BE2C (cell line): ENCODE measurements at regions not wholly inside any gene's neighbourhood (a gene's known extent, or its start where the extent isn't known, plus 50 kb on each side); places are given as distances from the start of the nearest gene placed in this dataset.
"Not testable (repeated sequence)": the region's sequence is repeated elsewhere in the genome, so short reads cannot be mapped to it uniquely, and the experiment has no call there.

ENCODE experiments used
- DNase-seq: peaks from one replicate; pipeline ENCODE4 v3.0.0-alpha.2; 2020
- H3K27me3 ChIP-seq: fragments of 250-450 bp; sonication (Bioruptor Pico); 2 replicates; pipeline ENCODE4 v1.5.1; 2020; ENCODE audit warnings: mild to moderate bottlenecking
- H3K36me3 ChIP-seq: fragments of 250-450 bp; sonication (Bioruptor Pico); 2 replicates; pipeline ENCODE4 v1.5.1; 2020; ENCODE audit warnings: mild to moderate bottlenecking
- H3K4me1 ChIP-seq: fragments of 250-450 bp; sonication (Bioruptor Pico); 2 replicates; pipeline ENCODE4 v1.5.1; 2020
- H3K4me3 ChIP-seq: 2 replicates; pipeline ENCODE4 v1.5.1; 2011; ENCODE audit warnings: low read depth, low read length
- H3K9me3 ChIP-seq: fragments of 250-450 bp; sonication (Bioruptor Pico); 2 replicates; pipeline ENCODE4 v1.5.1; 2020
- TF ChIP-seq, protein P1 (sequence below): IDR thresholded peaks from 2 replicates; pipeline ENCODE4 v1.5.1; 2012; ENCODE audit warnings: mild to moderate bottlenecking, low read depth, low read length

DNA sequence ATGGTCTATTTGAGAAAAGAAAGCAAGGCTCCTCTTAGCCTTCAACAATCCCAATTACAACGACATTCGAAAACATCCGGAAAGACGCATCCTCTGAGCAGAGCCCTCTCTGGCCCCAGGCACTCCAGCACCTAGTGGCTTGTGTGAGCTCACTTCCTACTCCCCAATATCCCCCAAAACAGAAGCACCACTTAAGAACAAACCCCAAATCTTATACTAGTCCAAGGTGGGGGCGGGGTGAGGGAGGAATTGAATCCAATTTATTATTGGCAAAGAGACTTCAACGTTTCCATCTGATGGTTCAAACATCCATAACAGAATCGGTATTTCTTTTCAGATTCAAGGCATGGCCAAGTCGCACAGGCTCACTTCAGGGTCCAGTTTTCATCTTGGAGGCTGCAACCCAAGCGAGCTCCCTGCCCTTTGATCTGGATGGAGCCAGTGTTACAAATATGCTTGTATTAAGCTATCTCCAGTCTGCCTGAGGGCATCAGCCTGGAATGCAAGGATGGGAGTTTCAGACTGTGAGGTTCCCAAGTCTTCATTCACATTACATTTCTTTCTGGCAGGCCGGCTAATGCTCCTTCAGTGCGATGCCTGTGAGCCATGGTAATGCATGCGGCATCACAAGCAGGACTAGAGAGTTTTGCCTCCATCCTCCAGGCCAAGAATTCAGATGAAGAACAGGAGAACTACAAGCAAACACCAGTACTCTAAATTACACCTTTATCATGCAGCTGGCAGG is 132.5 kb upstream of the FOXN3 start:
- TF ChIP-seq, protein P1, sequence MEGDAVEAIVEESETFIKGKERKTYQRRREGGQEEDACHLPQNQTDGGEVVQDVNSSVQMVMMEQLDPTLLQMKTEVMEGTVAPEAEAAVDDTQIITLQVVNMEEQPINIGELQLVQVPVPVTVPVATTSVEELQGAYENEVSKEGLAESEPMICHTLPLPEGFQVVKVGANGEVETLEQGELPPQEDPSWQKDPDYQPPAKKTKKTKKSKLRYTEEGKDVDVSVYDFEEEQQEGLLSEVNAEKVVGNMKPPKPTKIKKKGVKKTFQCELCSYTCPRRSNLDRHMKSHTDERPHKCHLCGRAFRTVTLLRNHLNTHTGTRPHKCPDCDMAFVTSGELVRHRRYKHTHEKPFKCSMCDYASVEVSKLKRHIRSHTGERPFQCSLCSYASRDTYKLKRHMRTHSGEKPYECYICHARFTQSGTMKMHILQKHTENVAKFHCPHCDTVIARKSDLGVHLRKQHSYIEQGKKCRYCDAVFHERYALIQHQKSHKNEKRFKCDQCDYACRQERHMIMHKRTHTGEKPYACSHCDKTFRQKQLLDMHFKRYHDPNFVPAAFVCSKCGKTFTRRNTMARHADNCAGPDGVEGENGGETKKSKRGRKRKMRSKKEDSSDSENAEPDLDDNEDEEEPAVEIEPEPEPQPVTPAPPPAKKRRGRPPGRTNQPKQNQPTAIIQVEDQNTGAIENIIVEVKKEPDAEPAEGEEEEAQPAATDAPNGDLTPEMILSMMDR: no peak
- DNase-seq: no peak
- no peaks in the 10 kb centered on the region for H3K36me3 ChIP-seq
- no peaks in the 10 kb centered on the region for H3K9me3 ChIP-seq
- no peaks in the 10 kb centered on the region for H3K27me3 ChIP-seq
- peaks cover 6% of the 10 kb centered on the region; the same call in 1 of the 2 replicates for H3K4me1 ChIP-seq
- no peak overlapping the region for H3K4me3 ChIP-seq

DNA sequence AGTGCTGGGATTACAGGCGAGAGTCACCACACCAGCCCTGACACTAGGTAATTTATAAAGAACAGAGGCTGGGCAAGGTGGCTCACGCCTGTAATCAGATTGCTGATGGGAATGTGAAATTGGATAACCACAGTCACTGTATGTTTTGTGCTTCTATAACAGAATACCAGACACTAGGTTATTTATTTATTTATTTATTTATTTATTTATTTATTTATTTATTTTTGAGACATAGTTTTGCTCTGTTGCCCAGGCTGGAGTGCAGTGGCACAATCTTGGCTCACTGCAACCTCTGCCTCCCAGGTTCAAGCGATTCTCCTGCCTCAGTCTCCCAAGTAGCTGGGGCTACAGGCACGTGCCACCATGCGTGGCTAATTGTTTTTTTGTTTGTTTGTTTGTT is 130.0 kb upstream of the FOXN3 start:
- not testable (repeated sequence) for H3K4me3 ChIP-seq, H3K36me3 ChIP-seq, H3K4me1 ChIP-seq, H3K27me3 ChIP-seq, DNase-seq, H3K9me3 ChIP-seq

DNA sequence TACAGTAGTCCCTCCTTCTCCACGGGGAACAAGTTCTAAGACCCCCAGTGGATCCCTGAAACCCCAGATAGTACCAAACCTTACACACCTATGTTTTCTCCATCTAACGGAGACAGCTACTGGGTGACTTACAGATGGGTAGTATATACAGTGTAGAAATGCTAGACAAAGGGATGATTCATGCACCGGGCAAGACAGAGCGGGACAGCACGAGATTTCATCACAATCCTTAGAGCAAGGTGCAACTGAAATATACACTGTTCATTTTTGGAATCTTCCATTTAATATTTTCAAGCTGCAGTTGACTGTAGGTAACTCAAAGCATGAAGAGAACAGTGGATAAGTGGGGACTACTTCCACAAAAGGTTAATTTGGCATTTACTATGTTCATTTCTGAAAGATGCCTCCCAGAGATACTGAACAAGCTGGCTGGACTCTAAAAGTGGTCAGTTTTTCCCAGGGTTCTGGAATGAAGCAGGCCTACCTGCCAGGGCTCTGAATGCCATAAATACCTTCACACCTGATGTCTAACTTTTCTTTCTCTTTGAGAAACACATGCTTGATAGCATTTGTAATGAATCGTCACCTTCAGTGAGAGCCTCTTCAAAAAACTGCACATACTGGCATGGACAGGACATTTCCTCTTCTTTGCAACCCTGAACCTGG is 127.7 kb upstream of the FOXN3 start:
- Histone ChIP-seq H3K4me3 (no peak overlapping the region), H3K36me3 (no peaks in the 10 kb centered on the region), H3K9me3 (no peaks in the 10 kb centered on the region), H3K27me3 (no peaks in the 10 kb centered on the region), H3K4me1 (no peaks in the 10 kb centered on the region; the same call in 1 of the 2 replicates)
- TF ChIP-seq, protein P1: no peak
- DNase-seq: no peak

DNA sequence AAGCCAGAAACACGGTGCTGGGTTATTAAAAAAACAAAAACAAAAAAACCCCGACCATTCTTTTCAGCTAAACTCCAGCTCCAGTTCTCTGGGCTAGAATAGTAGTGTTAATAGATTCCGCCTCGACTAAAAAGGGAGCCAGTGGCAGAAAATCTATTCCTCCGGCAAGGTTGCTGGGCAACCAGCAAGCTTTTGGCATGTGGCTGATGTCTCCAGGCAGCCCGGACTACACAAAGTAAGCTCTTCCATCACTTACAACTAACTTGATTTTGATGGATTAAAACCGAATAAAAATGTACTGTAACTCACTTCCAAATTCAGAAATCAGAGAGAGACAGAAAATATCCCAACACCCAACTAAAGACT is 126.4 kb upstream of the FOXN3 start:
- Histone ChIP-seq H3K4me3 (no peak overlapping the region), H3K27me3 (no peaks in the 10 kb centered on the region), H3K36me3 (no peaks in the 10 kb centered on the region), H3K9me3 (no peaks in the 10 kb centered on the region), H3K4me1 (no peaks in the 10 kb centered on the region; the same call in 1 of the 2 replicates)
- DNase-seq: no peak
- TF ChIP-seq, protein P1: no peak

DNA sequence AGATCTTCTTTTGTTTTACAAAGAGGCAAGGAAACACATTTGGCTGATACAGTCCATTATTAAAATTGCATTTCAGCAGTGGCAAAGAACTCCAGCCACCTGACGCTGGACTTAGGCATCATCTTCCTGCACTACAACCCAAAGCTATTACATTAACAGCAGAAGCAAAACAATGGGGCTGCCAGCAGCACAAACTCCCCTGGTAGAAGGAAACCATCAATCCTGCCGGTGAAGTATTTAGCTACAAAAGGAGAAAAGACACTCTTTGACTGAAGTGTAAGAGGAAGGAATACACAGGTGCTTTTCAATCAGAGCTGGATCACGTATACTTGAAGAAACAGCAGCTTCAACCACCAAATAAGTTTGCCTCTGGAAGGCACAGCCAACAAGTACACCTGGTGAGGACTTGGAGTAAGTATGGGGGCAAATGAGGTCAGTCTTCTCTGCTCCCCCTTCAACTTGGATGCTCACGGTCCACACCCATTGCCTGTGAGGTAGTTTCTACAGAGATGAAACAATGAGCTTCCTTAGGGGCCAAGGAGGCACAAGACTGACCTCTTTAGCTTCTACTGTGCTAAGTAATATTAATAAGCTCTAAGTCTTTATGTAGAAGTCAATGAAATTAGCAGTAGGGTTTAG is 125.9 kb upstream of the FOXN3 start:
- no peaks in the 10 kb centered on the region; the same call in 1 of the 2 replicates for H3K4me1 ChIP-seq
- no peak overlapping the region for H3K4me3 ChIP-seq
- H3K36me3 ChIP-seq: no peaks in the 10 kb centered on the region
- H3K9me3 ChIP-seq: no peaks in the 10 kb centered on the region
- no peak for DNase-seq
- H3K27me3 ChIP-seq: no peaks in the 10 kb centered on the region
- TF ChIP-seq, protein P1: no peak

DNA sequence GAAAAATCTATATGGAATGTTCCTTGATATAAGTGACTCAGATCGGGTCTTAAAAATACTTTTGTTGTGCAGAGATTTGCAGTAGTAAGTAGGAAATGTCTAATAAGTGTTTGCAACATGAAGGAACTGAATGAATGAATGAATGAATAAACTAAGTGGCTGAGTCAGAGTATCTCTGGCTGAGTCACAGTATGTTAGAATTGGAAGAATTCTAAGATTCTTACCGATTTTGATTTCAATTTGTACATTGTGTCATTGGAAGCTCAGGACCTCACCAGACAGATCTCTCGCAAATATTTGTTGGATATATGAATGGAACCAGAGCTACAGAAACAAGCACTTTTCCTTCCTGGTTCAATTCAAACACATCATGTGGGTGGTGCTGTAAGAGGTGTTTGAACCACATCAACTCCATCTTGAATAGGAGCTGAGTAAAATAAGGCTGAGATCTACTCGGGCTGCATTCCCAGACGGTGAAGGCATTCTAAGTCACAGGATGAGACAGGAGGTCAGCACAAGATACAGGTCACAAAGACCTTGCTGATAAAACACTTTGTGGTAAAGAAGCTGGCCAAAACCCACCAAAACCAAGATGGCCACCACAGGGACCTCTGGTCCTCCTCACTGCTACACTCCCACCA is 123.9 kb upstream of the FOXN3 start:
- H3K4me1 ChIP-seq: no peaks in the 10 kb centered on the region; the same call in 1 of the 2 replicates
- DNase-seq: no peak
- H3K9me3 ChIP-seq: no peaks in the 10 kb centered on the region
- no peak overlapping the region for H3K4me3 ChIP-seq
- TF ChIP-seq, protein P1: no peak
- H3K27me3 ChIP-seq: no peaks in the 10 kb centered on the region
- no peaks in the 10 kb centered on the region for H3K36me3 ChIP-seq
